ENCODE measurements at regions not wholly inside any gene's neighbourhood (a gene's known extent, or its start where the extent isn't known, plus 50 kb on each side); places are given as distances from the start of the nearest gene placed in this dataset.
"Not testable (repeated sequence)": the region's sequence is repeated elsewhere in the genome, so short reads cannot be mapped to it uniquely, and the experiment has no call there.

DNA sequence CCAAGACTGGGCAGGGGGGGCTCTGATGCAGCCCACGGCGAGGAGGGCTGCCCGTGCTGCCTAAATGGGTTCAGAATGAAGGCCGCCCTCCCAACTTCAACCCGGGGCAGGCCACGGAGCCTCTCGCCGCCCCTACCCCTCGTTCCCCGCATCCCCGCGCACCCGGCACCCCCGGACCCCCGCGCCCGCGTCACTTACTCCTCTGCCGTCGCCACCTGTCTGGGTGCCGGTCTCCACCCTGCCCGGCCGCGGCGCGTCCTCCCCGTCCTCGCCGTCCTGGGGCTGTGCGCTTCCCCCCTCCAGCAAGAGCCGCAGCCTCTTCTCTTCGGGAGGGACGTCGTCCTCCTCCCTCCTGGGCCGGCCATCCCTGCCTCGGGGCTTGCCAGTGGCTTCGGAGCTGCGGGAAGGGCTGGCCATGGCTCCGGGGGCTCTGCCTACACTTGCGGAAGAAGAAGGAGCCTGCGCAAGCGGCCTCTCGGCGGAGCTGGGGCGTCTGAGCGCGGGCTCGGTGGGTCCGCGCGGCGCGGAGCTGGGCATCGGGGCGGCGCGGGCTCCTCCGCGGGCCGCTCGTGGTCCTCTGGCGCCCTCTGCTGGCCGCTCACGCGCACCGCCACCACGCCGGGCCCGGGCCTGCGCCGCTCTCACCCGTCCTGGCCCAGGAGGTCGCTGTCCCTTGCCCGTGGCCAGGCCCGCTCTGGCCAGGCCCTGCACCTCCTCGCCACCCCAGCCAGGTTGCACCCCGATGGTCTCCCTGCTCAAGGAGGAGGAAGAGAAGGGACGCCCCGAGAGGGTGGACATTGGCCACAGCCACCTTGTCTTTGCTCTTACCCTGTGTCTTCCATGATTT is 59.3 kb upstream of the CLEC6A start:
- peak; percentile 80 for DNase-seq
- H3K4me3 Mint-ChIP-seq = peak overlapping the region; percentile 23
- intact Hi-C loops (cut with DNase I, micrococcal nuclease); H3K4me1 Mint-ChIP-seq; H3K36me3 Mint-ChIP-seq (ENCODE audit: low read depth); H3K27me3 Mint-ChIP-seq; H3K27ac Mint-ChIP-seq; H3K9me3 Mint-ChIP-seq (ENCODE audit: low read depth); POLR2A ChIA-PET: not testable (repeated sequence)
- CTCF ChIA-PET = interaction anchor here (1.0 kb wide), 2 partner anchors 54 to 288 kb away, joined by 3 to 6 read pairs; no protein-coding TSS in a partner anchor
- ATAC-seq = peak; percentile 97

DNA sequence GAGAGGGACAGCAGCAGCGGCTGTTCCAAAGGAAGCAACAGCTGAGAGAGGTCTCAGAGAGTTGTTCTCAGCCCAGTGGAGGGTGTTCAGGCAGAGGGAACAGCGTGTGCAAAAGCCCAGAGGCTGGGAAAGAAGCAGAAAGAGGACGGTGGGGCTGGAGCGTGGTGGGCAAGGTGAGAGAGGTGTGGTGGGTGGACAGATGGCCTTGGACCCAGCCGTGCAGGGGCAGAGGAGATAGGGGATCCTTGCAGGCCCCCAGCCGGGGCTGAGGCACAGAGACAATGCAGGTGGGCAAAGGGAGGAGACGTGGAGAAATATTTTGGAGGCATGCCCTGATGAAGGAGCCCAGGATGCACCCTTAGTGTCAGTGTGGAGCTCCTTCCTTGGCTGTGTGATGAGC is 58.4 kb upstream of the CLEC6A start:
- H3K9me3 Mint-ChIP-seq (ENCODE audit: low read depth); DNase-seq; H3K4me1 Mint-ChIP-seq; CTCF ChIA-PET; H3K27me3 Mint-ChIP-seq; H3K4me3 Mint-ChIP-seq; POLR2A ChIA-PET; H3K27ac Mint-ChIP-seq; ATAC-seq; intact Hi-C loops (cut with DNase I, micrococcal nuclease); H3K36me3 Mint-ChIP-seq (ENCODE audit: low read depth): not testable (repeated sequence)

DNA sequence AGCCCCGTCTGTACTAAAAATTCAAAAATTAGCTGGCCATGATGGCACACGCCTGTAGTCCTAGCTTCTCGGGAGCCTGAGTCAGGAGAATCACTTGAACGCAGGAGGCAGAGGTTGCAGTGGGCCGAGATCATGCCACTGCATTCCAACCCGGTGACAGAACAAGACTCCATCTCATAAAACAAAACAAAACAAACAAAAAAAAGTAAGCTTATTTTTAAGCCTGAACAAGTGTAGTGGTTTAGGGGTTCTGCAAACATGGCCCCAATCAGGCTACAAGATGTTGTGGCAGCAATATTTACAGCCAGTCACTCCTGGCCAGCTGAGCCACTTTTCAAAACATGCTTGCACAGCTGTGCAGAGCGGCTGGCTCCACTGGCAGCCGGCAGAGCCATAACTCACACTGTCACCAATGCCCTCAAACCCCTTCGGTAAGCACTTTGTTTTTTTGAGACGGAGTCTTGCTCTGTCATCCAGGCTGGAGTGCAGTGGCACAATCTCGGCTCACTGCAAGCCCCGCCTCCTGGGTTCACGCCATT is 56.2 kb upstream of the CLEC6A start:
- H3K4me3 Mint-ChIP-seq; ATAC-seq; H3K36me3 Mint-ChIP-seq (ENCODE audit: low read depth); H3K27ac Mint-ChIP-seq; H3K27me3 Mint-ChIP-seq; intact Hi-C loops (cut with DNase I, micrococcal nuclease); CTCF ChIA-PET; H3K4me1 Mint-ChIP-seq; POLR2A ChIA-PET; DNase-seq; H3K9me3 Mint-ChIP-seq (ENCODE audit: low read depth): not testable (repeated sequence)

DNA sequence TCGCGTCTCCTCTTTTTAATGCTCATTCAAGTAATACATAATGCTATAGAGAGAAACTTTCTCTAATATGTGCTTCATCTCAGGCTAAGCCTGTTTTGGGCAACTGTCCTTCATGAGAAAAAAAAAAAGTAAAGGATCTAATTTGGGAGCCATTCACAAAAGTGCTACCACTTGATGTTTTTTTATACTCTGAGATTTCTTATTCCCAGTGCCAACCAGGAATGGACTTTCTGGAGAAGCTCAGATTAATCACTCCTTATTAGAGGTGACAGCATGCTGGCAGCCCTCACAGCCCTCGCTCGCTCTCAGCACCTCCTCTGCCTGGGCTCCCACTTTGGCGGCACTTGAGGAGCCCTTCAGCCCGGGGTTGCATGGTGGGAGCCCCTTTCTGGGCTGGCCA is 51.9 kb upstream of the CLEC6A start:
- ATAC-seq; CTCF ChIA-PET; H3K9me3 Mint-ChIP-seq (ENCODE audit: low read depth); H3K27ac Mint-ChIP-seq; H3K27me3 Mint-ChIP-seq; POLR2A ChIA-PET; H3K4me3 Mint-ChIP-seq; DNase-seq; intact Hi-C loops (cut with DNase I, micrococcal nuclease); H3K4me1 Mint-ChIP-seq; H3K36me3 Mint-ChIP-seq (ENCODE audit: low read depth): not testable (repeated sequence)

- H3K27me3 Mint-ChIP-seq; H3K36me3 Mint-ChIP-seq (ENCODE audit: low read depth); ATAC-seq; POLR2A ChIA-PET; intact Hi-C loops (cut with DNase I, micrococcal nuclease); H3K4me1 Mint-ChIP-seq; H3K4me3 Mint-ChIP-seq; H3K9me3 Mint-ChIP-seq (ENCODE audit: low read depth); DNase-seq; CTCF ChIA-PET; H3K27ac Mint-ChIP-seq: not testable (repeated sequence)
Measured at GRCh38 chr12:8404341-8404740, 51.4 kb upstream of the CLEC6A start.
